Activated naive CD8-positive, alpha-beta T cell treated with anti-CD3 and anti-CD28 coated beads, Interleukin-2, amount 10 ng/mL, durations not matched to agents 7 days and 5 days (primary cell): ENCODE measurements at regions not wholly inside any gene's neighbourhood (a gene's known extent, or its start where the extent isn't known, plus 50 kb on each side); places are given as distances from the start of the nearest gene placed in this dataset.
"Not testable (repeated sequence)": the region's sequence is repeated elsewhere in the genome, so short reads cannot be mapped to it uniquely, and the experiment has no call there.

Experiments used
- ATAC-seq: fragments of 150-1000 bp; cut with Tn5 transposase; one replicate; pipeline ENCODE4 v1.10.0; 2021; ENCODE audit warnings: low read depth, moderate library complexity
- POLR2A ChIA-PET: fragments of 350-600 bp; sonication (Branson Sonifier 250); formaldehyde crosslinking; loops from one replicate; lab custom pipeline; 2021; ENCODE audit warnings: antibody characterized with exemption; lab: Charles Lee
- DNase-seq: peaks from one replicate; pipeline ENCODE4 v3.0.0; 2021
- H3K27ac Mint-ChIP-seq: one replicate; pipeline ENCODE4 v1.8.0; 2022; ENCODE audit warnings: mild to moderate bottlenecking, mixed read lengths
- H3K27me3 Mint-ChIP-seq: one replicate; pipeline ENCODE4 v1.8.0; 2022; ENCODE audit warnings: mild to moderate bottlenecking, moderate library complexity, mixed read lengths
- H3K36me3 Mint-ChIP-seq: one replicate; pipeline ENCODE4 v1.8.0; 2021; ENCODE audit warnings: mild to moderate bottlenecking, mixed read lengths
- H3K4me1 Mint-ChIP-seq: one replicate; pipeline ENCODE4 v1.8.0; 2021; ENCODE audit warnings: mixed read lengths
- H3K4me3 Mint-ChIP-seq: one replicate; pipeline ENCODE4 v1.8.0; 2022; ENCODE audit warnings: mild to moderate bottlenecking, moderate library complexity, mixed read lengths
- H3K9me3 Mint-ChIP-seq: one replicate; pipeline ENCODE4 v1.8.0; 2021; ENCODE audit warnings: mixed read lengths

DNA sequence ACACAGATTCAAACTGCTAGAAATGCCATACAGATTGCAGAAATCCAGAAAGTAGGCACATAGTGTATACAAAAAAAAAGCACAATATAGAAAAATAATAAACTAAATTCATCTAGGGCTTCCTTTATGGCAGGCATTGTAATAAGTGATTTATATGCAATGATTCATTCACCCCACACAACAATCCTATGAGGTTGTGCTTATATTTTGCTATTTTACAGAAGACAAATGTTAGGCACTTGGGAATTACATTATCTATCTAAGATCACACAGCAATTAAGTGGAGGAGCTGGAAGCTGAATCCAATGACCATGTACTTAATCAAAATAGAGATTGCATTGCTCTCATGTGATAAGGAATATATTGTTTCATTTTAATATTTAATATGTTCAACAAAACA is 225.7 kb upstream of the KCNK2 start:
- Mint-ChIP-seq H3K4me3 (no peak overlapping the region), H3K36me3 (no peaks in the 10 kb centered on the region), H3K27ac (no peak overlapping the region), H3K4me1 (no peaks in the 10 kb centered on the region), H3K9me3 (no peaks in the 10 kb centered on the region), H3K27me3 (no peaks in the 10 kb centered on the region)
- ATAC-seq (no peak), DNase-seq (no peak)
- POLR2A ChIA-PET = no interaction called here

DNA sequence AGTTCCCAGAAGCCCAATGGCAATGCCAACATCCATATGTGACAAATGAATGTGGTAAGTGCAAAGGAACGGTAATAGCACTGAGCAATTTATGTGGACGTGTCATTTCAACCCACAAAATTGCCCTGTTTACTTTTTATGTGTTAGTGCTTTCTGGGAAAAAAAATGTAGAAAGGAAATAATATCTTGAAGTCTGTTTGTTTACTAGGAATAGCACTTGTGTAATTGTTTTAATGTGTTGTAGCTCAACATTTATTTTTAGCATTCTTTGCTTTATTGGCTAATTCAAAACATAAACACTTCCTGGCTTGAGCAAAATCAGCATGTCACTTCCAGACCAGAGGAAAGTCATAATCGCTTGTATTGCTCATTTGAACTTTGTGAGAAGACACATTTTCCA is 224.8 kb upstream of the KCNK2 start:
- POLR2A ChIA-PET = no interaction called here
- ATAC-seq = no peak
- no peaks in the 10 kb centered on the region for H3K9me3 Mint-ChIP-seq
- no peaks in the 10 kb centered on the region for H3K4me1 Mint-ChIP-seq
- no peak for DNase-seq
- no peaks in the 10 kb centered on the region for H3K27me3 Mint-ChIP-seq
- H3K4me3 Mint-ChIP-seq = no peak overlapping the region
- H3K36me3 Mint-ChIP-seq = no peaks in the 10 kb centered on the region
- no peak overlapping the region for H3K27ac Mint-ChIP-seq

DNA sequence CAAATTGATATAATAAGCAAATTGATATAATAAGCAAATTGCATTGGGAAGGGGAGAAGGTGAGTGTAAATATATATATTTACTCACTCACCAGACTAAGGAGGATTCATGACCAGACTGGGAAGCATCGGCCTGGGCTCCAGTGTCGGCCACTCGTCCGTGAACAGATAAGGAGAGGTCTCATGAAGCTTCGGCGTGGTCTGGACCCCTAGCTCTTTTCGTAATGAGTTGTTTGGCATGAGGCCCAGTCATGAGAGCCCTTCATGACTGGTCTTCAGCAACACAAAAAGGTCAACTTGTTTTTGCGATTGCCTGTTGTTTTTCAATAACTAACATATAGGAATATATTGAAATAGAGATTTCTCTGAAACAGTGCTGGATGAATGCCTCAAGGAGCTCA is 222.9 kb upstream of the KCNK2 start:
- DNase-seq (no peak), ATAC-seq (no peak)
- no peaks in the 10 kb centered on the region for H3K9me3 Mint-ChIP-seq
- H3K27me3 Mint-ChIP-seq = no peaks in the 10 kb centered on the region
- no peaks in the 10 kb centered on the region for H3K4me1 Mint-ChIP-seq
- POLR2A ChIA-PET = no interaction called here
- H3K27ac Mint-ChIP-seq = no peak overlapping the region
- H3K4me3 Mint-ChIP-seq = no peak overlapping the region
- H3K36me3 Mint-ChIP-seq = no peaks in the 10 kb centered on the region

DNA sequence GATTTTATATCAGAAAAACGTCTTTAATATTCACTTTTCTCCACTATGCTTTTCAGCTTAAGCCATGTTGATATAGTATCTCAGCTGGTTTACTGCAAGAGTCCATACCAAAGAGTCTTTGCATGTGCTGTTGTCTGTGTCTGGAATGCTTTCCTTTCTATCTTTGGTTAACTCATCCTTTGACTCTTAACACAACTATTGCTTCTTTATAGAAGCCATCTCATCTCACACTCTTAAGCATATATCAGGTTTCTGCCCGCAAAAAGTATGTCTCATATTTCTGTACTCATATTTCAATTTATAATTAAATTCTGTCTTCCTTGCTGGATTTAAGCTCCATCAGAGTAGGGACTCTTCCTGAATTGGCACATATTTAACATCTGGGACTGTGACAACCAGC is 220.9 kb upstream of the KCNK2 start:
- no peaks in the 10 kb centered on the region for H3K4me1 Mint-ChIP-seq

DNA sequence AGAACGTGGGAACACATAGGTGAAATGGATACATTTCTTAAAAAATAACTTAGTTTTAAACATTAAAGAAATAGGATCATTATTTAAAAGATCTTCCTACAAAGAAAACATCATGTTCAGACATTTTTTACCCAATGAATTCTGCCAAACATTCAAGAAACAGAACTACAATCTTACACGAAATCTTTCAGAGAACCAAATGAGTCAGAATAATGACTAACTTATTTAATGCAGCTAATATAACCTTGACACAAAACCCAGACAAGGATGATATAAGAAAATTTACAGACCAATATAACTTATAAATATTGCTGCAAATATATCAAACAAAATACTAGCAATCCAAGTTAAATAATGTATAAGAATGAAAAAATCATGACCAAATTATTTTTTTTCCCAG is 220.1 kb upstream of the KCNK2 start:
- POLR2A ChIA-PET = no interaction called here
- no peaks in the 10 kb centered on the region for H3K9me3 Mint-ChIP-seq
- H3K36me3 Mint-ChIP-seq = no peaks in the 10 kb centered on the region
- H3K27me3 Mint-ChIP-seq = no peaks in the 10 kb centered on the region
- no peaks in the 10 kb centered on the region for H3K4me1 Mint-ChIP-seq
- no peak overlapping the region for H3K27ac Mint-ChIP-seq
- DNase-seq = no peak
- H3K4me3 Mint-ChIP-seq = no peak overlapping the region
- ATAC-seq = no peak

More for the DNA sequence above, 220.9 kb upstream of the KCNK2 start:
- H3K4me3 Mint-ChIP-seq = no peak overlapping the region
- no peaks in the 10 kb centered on the region for H3K27me3 Mint-ChIP-seq
- no peaks in the 10 kb centered on the region for H3K9me3 Mint-ChIP-seq
- POLR2A ChIA-PET = no interaction called here
- no peaks in the 10 kb centered on the region for H3K36me3 Mint-ChIP-seq
- DNase-seq (no peak), ATAC-seq (no peak)
- no peak overlapping the region for H3K27ac Mint-ChIP-seq

DNA sequence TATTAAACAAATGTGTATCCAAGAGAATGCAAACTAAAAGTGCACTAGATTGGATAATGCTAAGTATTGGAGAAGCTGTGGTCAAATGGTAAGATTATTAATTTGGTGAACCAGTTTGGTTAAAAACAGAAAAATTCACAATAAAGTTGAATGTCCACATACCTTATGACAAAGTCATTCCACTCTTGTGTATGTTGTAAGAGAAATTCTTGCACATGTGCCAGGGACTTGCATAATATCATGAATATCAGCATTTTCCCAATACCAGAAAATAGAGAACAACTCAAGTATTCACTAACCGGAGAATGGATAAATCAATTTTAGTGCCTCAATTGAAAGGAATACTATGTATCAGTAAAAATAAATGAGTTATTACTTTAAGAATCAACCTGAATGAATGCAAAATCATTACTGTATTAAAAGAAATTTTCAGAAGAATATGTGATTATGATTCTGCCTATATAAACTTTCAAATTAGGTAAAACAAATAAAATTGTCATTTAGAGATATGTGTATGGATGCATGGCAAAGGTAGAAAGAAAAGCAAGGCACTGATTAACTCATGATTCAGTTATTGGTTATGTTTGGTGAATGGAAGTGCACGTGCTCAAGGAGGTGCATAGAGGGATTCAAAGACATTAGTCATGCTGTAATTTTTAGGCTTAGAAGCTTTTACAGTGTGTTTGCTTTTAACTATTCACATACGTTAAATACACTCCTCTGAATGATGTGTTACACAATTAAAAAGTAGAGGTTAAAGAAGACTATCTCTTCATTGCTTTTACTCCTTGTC is 217.4 kb upstream of the KCNK2 start:
- no peak overlapping the region for H3K4me3 Mint-ChIP-seq

DNA sequence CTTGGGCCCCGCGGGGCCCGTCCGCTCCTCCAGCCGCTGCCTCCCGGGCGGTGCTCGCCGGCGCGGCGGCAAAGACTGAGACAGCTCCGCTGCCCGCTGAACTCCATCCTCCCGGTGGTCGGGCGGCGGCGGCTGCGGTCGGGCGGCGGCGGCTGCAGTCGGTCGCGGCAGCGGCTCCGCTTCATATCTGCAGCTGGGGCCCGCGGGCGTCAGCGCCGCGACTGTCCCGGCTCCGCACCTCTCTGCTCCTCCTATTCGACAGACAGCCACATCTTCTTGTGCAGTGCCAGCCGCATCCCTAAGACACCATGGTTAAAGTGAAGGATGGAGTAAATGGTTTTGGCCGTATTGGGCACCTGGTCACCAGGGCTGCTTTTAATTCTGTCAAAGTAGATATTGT is 212.1 kb upstream of the KCNK2 start:
- H3K27me3 Mint-ChIP-seq, H3K9me3 Mint-ChIP-seq, POLR2A ChIA-PET, H3K4me1 Mint-ChIP-seq, ATAC-seq, H3K36me3 Mint-ChIP-seq, H3K4me3 Mint-ChIP-seq, DNase-seq, H3K27ac Mint-ChIP-seq: not testable (repeated sequence)

More for the DNA sequence above, 217.4 kb upstream of the KCNK2 start:
- no peaks in the 10 kb centered on the region for H3K9me3 Mint-ChIP-seq
- H3K4me1 Mint-ChIP-seq = no peaks in the 10 kb centered on the region
- no peaks in the 10 kb centered on the region for H3K36me3 Mint-ChIP-seq
- ATAC-seq = no peak
- no peaks in the 10 kb centered on the region for H3K27me3 Mint-ChIP-seq
- POLR2A ChIA-PET = no interaction called here
- no peak for DNase-seq
- no peak overlapping the region for H3K27ac Mint-ChIP-seq

DNA sequence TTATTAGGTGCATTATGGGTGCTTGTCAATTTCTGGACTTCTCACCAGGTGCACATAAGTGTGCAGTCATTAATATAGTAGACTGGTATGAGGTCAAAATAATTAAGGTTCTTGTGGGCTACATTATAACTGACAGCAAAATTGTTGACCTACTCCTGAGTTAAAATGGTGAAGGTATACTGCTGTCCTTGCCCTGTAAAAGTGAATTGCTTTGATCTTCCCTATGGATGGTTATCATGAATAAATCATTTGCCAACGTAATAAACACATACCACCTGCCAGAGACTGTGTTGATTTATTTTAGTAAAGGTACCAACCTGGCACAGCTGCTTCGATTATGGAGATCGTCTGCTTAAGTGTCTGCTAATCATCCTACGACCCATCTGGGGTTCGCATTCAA is 201.6 kb upstream of the KCNK2 start:
- POLR2A ChIA-PET = no interaction called here
- no peaks in the 10 kb centered on the region for H3K36me3 Mint-ChIP-seq
- H3K4me3 Mint-ChIP-seq = no peak overlapping the region
- H3K9me3 Mint-ChIP-seq = peaks cover 4% of the 10 kb centered on the region
- ATAC-seq = no peak
- no peaks in the 10 kb centered on the region for H3K4me1 Mint-ChIP-seq
- H3K27me3 Mint-ChIP-seq = no peaks in the 10 kb centered on the region
- no peak for DNase-seq
- no peak overlapping the region for H3K27ac Mint-ChIP-seq

DNA sequence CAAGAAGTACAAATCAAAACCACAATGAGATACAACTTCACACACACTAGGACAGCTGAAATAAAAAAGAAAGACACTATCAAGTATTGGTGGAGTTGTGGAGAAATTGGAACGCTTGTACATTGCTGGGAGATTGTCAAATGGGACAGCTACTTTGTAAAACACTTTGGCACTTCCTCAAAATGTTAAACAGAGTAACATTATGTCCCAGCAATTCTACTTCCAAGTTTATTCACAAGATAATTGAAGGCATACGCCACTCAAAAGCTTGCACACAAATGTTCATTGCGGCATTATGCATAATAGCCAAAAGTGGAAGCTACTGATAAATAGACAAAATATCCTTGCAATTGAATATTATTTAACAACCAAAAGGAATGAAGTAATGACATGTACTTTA is 199.9 kb upstream of the KCNK2 start:
- ATAC-seq = no peak
- Mint-ChIP-seq H3K27ac (no peak overlapping the region), H3K9me3 (peaks cover 5% of the 10 kb centered on the region), H3K4me3 (no peak overlapping the region), H3K27me3 (no peaks in the 10 kb centered on the region), H3K4me1 (no peaks in the 10 kb centered on the region), H3K36me3 (no peaks in the 10 kb centered on the region)
- POLR2A ChIA-PET = no interaction called here
- DNase-seq = no peak

DNA sequence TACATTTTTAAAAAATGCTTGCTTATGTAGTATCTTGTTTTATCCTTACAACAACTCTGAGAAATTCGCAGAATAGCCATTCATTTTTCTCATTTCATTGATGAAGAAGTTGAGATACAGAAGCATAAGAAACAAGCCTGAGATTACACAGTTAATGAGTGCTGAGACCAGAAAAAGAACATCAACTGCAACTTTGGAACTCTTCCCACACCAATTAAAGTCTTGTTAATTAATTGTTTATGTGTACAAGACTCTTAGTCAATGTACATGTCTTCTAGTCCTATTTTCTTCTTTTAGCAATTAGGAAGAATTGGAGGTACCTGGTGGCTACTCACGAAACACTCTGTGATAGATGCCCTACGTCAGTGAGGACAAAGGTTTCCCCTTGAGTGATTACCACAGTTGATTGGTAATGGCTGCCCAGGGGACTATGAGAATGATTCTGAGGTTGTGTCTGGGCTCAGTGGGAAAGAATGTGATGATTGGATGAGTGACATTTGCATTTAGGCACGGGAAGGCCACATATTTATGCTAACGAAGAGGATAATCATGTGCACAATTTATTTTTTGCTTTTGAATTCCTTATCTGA is 187.4 kb upstream of the KCNK2 start:
- POLR2A ChIA-PET = no interaction called here
- no peaks in the 10 kb centered on the region for H3K4me1 Mint-ChIP-seq
- H3K36me3 Mint-ChIP-seq = no peaks in the 10 kb centered on the region
- no peak overlapping the region for H3K4me3 Mint-ChIP-seq
- DNase-seq (no peak), ATAC-seq (no peak)
- H3K27ac Mint-ChIP-seq = no peak overlapping the region
- peaks cover 2% of the 10 kb centered on the region for H3K9me3 Mint-ChIP-seq
- no peaks in the 10 kb centered on the region for H3K27me3 Mint-ChIP-seq

DNA sequence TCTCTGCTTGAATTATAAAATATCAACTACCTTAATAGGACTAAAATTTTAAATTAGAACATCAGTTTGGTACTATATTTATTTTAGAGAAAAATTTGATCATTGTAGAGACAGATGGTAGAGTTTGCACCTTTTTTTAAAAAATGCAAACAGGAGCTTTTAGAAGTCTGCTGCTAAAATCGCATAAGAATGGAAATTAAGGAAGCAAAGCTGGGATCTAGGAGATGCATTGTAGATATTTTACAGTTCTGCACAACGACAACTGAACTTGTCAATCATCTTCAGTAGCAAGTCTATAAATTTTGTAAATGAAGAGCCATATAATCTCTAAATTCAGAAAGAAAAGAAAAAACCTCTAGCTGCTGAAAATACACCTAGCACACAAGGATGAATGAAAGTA is 185.6 kb upstream of the KCNK2 start:
- no peaks in the 10 kb centered on the region for H3K27me3 Mint-ChIP-seq
- H3K4me3 Mint-ChIP-seq = no peak overlapping the region

DNA sequence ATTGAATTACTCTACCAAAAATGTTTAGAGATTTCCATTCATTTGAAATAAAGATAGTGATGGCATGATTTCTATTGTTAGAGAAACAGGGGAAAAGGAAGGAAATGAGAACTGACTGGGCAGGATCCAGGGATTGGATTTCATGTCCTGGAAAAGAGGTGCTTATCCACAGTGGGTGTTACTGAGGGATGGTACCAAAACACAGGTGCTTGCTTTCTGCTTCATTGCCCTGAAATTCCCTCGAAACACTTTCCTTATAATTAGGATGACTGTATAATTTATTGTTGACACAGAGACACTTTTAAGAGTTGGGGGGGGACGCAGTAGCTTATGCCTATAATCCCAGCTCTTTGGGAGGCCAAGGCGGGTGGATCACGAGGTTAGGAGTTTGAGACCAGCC is 185.0 kb upstream of the KCNK2 start:
- no peak for DNase-seq
- Mint-ChIP-seq H3K4me1 (no peaks in the 10 kb centered on the region), H3K4me3 (no peak overlapping the region), H3K9me3 (peaks cover 2% of the 10 kb centered on the region), H3K27ac (no peak overlapping the region), H3K27me3 (no peaks in the 10 kb centered on the region), H3K36me3 (no peaks in the 10 kb centered on the region)
- ATAC-seq = no peak
- POLR2A ChIA-PET = no interaction called here

More for the DNA sequence above, 185.6 kb upstream of the KCNK2 start:
- H3K4me1 Mint-ChIP-seq = no peaks in the 10 kb centered on the region
- no peaks in the 10 kb centered on the region for H3K36me3 Mint-ChIP-seq
- DNase-seq (no peak), ATAC-seq (no peak)
- H3K27ac Mint-ChIP-seq = no peak overlapping the region
- peaks cover 2% of the 10 kb centered on the region for H3K9me3 Mint-ChIP-seq
- POLR2A ChIA-PET = no interaction called here

DNA sequence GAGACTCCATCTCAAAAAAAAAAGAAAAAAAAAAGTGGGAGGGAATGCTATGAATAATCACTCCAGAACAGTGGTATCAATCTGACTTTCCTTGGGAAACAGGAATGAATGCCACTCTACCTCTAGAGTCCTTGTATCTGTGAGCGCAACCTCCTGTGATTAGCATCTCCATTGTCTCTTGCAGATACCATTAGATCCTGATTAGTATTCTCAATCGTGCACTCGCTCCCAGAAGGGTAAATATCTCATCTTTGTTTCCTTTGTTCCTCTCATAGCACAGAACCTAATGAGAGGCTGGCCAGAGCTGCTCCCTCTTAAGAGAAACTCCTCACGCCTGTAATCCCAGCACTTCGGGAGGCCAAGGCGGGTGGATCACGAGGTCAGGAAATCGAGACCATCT is 184.4 kb upstream of the KCNK2 start:
- DNase-seq = no peak
- no peak overlapping the region for H3K27ac Mint-ChIP-seq
- H3K4me1 Mint-ChIP-seq = no peaks in the 10 kb centered on the region
- H3K27me3 Mint-ChIP-seq = no peaks in the 10 kb centered on the region
- H3K4me3 Mint-ChIP-seq = no peak overlapping the region
- no peaks in the 10 kb centered on the region for H3K36me3 Mint-ChIP-seq
- POLR2A ChIA-PET = no interaction called here
- ATAC-seq = no peak
- H3K9me3 Mint-ChIP-seq = peaks cover 2% of the 10 kb centered on the region

DNA sequence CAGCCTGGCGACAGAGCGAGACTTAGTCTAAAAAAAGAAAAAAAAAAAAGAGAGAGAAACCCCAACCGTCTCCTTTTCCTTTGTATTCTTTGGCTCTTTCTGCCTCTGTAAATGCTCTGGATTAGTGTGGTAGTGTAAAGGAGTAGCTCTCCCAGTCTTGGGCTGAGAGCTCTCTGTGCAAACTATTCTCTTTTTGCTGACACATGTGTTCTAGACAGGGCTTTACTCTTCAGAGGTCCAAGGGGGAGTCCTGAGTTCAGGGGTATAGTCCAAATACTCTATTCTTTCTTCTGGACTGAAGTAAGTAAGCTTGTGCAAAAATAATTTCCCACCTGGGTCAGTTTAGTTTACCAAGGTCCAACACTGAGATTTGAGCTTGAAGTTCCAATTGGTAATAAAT is 183.8 kb upstream of the KCNK2 start:
- DNase-seq (no peak), ATAC-seq (no peak)
- Mint-ChIP-seq H3K27ac (no peak overlapping the region), H3K4me1 (no peaks in the 10 kb centered on the region), H3K4me3 (no peak overlapping the region), H3K36me3 (no peaks in the 10 kb centered on the region), H3K27me3 (no peaks in the 10 kb centered on the region), H3K9me3 (no peaks in the 10 kb centered on the region)
- POLR2A ChIA-PET = no interaction called here
